HG02571 (cell line): ENCODE measurements at regions not wholly inside any gene's neighbourhood (a gene's known extent, or its start where the extent isn't known, plus 50 kb on each side); places are given as distances from the start of the nearest gene placed in this dataset.
"Not testable (repeated sequence)": the region's sequence is repeated elsewhere in the genome, so short reads cannot be mapped to it uniquely, and the experiment has no call there.

ENCODE experiments used
- ATAC-seq: cut with Tn5 transposase; IDR thresholded peaks from one replicate; pipeline ENCODE4 v1.9.1; 2021; ENCODE audit warnings: mild to moderate bottlenecking, moderate library complexity; ENCODE audit not compliant: unreplicated experiment

DNA sequence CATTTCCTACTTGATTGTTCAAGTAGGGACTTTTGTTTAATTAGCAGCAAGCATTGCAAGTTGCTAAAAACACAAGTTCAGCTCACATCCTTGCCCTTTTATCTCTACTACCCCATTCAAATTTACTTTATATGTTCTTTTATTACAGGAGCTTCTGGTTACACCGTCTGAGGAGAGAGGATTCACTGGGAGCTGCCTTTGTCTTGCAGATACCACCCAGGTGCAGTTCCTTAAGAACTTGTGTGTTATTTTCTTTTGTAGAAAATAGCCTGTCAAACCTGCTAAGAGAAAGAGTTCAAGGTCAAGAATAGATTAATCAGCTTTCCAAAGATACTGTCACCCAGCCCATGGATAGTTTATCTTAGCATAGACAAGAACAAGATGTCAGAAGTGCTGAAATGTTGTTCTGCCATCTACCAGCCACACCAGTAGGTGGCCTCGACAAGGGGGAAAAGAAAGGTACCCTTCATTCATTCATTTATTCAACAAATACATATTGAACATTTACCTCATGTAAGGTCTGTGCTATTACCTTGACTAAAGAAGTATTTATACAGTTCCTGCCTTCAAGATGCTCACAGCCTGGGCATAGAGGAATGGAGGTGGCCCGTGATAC is 750.3 kb downstream of the MAT2B start:
- no peak for ATAC-seq

DNA sequence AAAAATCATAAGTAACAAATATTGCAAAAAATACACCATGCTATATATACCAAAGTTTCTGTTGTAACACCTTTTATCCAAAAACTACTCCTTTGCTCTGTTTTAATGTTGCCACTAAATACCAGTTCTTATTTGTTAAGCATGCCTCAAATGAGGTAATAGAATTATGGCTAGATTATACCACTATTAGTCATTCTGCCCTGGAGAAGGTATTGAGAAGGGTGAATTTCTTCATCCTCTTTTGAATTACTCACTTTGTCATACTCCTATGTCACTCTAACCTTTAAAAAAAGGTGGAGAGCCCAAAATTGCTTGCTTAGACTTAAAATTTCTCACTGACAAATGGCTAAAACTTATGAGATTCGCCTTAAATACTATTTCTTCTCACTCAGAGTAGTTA is 750.9 kb downstream of the MAT2B start:
- no peak for ATAC-seq

DNA sequence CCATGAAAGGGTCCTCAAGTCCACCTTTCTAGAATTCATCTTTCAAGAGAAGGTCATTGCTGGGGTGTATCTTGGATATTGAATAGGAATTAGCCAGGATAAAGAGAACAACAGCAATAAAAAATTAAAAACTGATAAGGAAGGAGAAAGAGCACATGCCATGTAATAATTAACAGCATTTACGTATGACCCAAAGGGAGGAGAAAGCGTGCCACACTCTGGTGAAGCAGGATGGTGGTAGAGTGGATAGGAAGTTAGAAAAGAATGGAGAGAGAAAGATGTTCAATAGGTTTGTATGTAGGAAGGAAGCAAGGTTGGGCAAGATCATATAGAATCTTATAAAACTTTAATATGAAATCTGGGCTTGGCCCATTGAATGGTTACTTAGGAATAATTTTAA is 751.5 kb downstream of the MAT2B start:
- ATAC-seq: no peak

DNA sequence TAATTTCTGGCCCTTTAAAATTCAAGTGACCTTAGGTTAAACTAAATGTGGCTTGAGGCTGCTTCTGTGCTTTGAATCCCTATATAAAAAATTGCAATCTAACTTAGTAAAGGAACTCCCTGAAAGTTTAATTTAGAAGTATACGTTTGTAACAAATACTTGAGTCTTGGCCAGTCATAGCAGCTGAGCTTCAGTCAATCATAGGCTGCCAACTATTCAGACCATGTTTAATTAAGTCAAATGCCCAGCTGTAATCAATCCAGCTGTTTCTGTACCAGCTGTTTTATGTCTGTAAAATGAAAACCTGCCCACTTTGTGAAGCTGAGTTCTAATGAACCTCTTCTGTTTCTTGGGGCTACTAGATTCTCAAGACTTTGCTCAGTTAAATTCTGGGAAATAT is 760.1 kb downstream of the MAT2B start:
- no peak for ATAC-seq

DNA sequence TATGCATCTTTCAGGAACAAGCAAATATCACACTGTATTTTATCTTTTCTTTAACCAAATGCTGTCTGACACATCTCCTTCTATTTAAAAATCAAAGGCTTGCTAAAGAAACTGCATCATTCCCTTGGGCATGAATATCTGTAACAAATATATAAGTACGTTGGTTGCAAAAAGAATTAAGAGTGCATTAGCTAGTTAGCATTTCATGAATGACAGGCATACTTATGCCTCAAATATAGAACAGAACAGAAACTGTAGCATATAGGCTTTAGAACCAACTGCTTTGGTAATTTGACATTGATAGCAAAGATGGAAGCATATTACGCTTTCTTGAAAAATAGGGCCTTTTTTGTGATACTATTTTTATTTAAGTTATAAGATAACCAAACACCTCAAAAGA is 761.2 kb downstream of the MAT2B start:
- ATAC-seq: no peak

DNA sequence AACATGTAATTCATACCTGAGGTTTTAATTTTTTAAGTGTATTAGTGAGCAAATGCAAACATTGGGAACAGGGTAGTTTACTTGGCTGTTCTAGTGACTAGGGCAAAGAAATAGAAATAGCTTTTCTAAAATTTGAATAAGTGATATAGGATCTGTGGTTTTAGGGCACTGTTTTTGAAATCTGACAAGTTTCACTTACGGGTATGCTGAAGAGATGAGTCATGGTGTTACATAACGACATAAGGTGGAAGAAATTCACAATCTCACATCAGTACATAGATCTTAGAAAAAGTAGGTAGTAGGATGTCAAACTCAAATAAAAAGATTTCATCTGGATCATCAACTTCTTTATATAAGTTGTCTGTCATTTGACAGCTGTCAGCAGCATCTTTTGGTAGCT is 772.3 kb downstream of the MAT2B start:
- peak; percentile 69 for ATAC-seq

DNA sequence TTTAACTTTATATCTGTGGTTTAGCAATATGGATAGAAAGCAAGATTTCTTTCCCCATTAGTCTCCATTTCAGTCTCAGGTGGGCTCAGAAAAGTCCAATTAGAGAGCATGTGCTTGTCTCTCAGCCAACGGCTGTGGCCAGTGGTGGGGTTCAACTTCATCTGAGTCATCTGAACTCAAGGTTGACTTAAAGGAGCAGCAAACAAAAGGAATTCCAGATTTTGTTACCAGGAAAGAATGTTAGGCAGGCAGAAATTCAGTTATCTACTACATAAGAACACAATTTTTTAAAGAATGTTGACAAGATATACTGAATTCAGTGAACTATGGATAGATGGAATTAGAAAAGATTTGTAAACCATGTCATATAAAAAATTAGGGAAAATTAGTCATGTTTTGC is 784.1 kb downstream of the MAT2B start:
- ATAC-seq: no peak

DNA sequence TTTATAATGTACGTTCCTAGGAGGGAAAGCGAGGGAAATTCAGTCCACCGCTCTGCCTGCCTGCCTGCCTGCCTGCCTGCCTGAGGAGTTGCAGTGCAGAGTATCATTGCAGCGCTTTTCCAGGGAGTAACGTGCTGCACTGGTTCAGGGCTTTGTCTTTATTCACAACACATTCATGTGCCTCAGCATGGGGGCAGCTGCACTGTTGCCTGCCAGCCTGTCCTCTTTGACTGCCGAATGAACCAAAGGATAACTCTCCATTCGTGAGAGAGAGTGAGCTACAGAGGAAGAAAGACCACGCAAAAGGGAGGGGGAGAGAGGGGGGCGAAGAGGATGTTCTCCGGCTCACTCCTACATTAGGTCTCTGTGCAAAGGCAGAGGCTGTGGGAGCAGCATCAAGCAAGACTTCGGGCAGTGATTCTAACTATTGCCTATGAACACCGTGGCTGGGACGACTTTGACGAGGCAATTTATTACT is 791.2 kb downstream of the MAT2B start:
- no peak for ATAC-seq

DNA sequence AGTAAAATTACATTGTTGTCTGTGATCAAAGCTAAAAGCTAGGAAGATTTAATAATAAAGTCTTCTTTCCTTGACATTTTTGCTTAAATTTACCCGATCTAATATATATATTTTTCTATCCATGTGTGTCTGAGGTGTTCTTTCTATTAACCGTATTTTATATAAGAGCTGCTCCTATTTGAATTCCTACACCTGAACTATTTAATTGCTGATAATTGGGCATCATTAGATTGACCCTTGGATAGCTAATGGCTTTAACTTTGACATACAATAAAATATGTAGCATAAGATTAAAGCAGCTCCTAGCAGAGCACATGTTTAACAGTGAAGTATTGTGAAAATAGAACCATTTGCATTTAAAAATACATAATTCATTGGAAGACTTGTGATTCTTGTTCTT is 792.7 kb downstream of the MAT2B start:
- no peak for ATAC-seq

DNA sequence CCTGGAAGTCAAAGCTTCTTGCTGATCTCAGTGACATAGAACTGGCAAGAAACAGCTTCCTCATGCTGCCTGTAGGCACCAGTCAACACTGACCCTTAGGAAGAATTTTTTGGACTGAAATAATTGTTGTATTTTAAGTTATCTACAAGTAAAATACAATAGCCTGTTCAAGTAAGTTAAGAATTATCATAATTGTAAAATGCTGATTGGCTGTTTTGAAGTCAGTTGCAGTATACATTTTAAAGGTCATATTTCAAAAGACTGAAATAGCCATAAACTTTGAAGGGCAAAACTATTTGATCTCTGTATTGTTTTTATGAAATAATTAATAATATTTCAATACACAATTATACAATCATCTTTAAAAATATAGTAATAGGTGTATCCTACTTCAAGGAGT is 794.9 kb downstream of the MAT2B start:
- ATAC-seq: no peak

DNA sequence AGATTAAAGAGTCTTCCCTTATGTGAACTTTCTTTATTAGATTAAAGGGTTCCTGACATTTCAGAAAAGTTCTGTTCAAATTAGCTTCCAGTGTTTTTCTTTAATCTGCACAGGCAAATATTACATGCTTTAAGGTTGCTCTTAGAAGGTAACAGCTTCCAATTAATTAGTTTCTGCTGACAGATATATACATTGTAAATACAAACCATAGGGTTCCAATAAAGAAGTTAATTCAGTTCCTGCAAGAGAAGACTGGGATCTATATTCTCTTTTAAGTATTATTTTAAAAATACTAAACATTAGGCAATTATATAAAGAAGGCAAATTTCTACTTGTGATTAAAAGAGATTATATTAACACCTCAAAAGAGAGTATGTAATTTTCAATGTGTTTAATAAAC is 795.7 kb downstream of the MAT2B start:
- no peak for ATAC-seq

DNA sequence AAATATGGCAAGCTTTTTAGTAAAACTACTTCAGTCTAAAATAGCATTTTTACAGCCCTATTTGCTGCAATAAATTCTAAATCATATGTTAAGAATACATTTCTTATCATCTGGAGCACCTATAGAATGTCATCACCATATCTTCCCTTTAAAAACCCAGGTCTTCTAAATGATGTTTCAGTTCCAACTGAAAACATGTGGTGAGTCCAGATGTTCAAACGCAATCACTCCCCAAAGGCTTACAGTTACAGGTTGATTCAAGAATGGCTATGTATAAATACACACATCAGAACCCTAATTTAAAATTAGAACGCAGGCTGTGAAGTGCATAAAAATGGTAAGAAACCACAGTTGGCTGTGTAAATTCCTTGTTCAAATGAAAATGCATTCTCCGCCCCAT is 796.3 kb downstream of the MAT2B start:
- no peak for ATAC-seq

DNA sequence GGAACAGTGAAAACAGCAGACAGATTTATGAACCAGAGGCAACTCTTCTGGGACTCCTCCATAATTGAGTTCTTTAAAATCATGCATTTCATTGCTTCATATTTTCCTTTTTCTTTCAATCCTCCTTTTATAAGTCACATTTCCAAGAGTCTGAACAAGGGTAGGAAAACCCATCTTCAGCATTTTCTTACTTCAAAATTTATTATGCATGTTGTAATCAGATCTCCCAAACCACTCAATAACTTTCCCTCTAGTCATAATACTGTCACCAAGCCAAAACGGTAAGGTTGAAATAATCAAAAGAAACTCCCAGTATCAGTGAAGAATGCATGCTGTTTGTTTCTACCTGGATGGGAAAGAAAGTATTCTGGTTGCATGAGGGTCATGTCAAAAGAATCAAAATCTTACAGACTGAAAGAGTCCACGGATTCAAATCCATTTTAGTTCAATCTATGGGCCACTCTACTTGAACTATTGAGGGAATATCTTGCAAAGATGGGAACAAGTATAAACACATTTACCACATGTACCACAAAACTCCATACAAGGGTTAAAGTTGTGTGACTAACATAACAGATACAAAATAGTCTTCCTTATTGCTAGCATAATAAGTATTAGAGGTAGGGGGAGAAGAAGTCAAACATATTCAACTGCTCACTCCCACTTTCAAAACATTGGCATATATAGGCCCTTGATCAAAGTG is 797.3 kb downstream of the MAT2B start:
- no peak for ATAC-seq

DNA sequence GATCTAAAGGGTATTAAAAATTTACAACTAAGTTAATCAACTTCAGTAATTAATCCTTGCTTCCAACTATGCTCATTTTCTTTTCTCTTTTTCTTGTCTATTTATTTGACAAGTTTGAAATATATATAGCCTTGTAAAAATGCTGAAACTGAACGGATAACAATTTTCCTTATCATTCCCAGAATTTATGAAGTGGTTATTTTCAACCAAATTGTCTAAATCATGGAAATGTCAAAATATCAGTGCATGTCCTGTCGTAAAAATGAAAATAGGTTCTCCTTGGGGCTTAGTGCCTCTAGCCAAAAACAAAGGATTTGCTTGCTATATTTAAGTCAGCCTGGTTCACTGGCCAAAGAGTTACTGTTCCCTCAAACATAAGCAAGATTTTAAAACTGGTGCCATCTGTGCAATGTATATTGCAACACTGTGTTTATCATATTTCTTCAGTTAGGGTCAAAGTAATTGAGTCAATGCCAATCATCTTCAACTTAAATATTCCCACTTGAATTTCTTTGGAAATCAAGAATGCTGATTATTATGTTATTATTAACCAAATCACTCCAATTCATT is 798.3 kb downstream of the MAT2B start:
- no peak for ATAC-seq

DNA sequence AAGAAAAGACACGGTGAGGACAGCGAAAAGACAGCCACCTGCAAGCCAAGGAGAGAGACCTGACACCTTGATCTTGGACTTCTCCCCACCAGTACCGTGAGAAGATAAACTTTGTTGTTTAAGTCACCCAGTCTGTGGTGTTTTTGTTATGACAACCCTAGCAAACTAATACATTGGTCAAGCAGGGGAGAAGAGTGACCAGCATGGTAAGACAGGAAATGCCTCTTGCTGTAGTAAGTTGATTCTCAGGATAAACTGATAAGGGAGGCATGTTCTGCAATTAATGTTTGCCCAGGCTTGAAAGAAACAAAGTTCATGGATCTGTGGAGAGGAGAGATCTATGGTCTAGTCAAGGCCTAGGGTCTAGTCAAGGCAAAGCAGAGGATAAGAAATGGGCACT is 801.2 kb downstream of the MAT2B start:
- no peak for ATAC-seq

DNA sequence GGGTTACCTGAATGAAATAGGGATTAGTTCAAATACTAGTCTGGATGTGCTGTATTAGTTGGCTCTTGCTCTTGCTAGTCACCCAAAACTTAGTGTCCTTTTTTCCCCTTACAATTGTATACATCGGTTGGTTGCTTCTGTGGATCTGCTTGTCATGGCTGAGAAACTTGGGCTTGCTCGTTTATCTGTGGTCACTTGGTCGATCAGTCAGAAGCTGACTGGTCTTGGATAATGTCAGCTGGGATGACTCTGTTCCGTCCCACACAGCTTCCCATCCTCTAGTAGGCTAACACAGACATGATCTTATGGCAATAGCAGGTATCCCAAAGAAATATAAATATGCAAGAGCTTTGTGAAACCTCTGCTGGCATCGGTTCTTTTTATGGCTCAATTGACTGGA is 807.4 kb downstream of the MAT2B start:
- no peak for ATAC-seq

DNA sequence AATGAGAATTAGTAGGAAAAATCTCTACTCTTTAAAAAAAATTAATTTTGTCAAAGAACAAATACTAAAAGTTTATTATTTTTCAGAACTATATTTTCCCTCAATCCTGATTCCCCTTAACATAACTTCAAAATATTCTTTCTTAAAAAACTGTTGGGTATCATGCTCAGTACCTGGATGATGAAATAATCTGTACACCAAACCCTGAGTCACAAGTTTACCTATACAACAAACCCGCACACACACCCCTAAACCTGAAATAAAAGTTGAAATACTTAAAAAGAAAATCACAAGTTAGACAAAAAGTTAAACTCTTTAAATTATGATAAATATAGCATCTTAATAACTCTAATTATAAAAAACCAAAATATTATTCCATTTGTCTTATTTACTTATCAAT is 812.3 kb downstream of the MAT2B start:
- ATAC-seq: no peak

DNA sequence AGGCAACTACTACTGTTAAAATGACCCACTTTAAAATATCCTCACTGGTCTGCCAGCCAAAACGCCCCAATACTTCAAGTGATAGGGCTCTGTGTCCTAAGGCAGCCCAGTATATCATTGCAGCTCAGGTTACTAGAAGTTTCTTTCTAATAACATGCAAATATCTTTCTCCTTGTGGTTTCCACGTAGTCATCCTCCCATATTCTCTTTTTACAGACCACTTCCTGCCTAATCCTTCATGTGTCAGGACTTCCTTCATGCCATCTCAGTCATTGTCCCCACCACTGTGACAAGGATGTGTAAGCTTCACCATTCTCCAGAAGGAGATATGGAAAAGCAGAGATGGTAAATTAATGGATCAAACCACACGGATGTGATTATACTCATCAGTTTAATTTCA is 813.7 kb downstream of the MAT2B start:
- ATAC-seq: no peak

DNA sequence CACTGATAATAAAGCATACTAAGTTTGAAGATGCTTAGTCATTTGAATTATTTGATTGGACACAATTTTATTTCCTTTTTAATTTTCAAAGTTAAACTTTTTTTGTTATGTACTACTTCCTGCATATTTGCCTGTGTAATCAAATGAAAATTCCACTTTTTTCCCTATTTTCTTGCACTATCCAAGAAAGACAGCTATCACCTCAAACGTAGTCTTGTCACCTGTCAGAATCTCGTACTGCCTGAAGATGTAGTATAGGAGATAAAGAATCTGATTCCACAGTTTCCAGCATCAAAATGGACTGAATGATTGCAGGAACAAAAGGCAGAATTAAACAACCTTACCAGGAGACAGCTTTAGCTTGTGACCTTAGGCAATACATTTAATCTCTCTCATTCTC is 818.8 kb downstream of the MAT2B start:
- no peak for ATAC-seq

DNA sequence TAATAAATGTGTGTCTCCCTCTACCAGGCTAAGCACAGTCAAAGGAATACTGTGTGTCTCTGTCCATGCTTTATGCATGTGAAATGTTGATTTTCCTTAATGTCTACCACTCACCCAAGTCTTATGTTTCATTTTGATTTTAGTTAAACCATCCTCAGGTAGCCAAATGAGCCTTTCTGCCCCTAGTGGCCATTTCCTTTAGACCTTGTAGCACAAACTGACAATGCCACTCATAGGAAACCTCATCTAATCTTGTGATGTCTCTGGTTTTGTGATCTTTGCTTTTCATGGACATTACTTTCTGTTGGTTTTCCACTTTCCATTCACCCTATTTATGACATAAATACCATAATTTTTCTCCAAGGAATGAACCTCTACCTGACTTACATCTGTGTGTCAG is 820.8 kb downstream of the MAT2B start:
- ATAC-seq: no peak

DNA sequence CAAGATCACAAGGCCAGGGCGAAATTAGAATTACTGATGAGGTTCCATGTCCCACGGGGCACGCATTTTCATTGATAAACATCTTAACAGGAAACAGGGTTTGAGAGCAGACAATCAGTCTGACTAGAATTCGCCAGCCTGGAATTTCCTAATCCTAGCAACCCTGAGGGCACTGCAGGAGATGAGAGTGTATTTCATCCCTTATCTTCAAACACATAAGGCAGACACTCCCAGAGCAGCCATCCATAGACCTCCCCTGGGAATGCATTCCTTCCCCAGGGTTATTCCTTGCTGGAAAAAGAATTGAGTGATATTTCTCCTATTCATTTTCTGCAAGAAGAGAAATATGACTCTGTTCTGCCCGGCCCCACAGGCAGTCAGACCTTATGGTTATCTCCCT is 821.7 kb downstream of the MAT2B start:
- not testable (repeated sequence) for ATAC-seq

DNA sequence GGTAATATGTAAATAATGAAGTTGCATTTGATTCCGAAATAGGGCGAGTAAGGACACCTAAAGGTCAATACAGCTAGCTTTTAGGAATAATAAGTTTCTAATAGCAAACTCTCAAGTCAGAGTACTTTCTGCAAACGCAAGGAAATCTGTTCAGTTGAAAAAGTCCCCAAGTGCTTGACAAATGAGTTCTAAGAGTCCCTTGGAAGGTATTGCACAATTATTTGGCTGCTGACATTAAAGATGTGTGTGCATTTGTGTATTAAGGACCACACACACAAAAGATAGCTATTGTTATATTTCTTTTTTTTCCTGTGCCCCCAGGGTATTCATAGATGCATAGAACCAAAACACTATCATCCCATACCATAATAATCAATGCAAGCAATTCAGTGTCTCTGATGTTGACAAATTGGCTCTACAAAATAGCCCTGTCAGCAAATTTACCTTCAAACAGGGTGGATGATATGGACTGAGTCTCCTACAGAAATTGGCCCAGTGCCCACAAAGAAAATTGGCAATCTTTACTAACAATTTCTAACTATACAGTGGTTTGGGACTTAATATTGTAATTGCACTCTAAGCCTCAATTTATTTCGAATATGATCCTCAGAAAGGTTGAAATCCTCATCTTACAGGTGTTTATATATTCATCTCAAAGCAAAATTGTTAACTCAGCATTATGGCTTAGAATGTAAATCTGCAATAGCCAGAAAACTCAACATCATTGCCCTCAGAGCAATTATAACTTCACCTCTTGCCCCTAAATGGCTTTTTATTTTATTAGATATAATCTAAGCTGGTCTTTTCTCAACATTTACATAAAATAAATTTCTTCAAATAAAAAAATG is 827.2 kb downstream of the MAT2B start:
- no peak for ATAC-seq
